Sciatic nerve (tissue), 2 donors: ENCODE measurements at regions not wholly inside any gene's neighbourhood (a gene's known extent, or its start where the extent isn't known, plus 50 kb on each side); places are given as distances from the start of the nearest gene placed in this dataset.

Experiments
- ATAC-seq: fragments of 200-7000 bp; cut with Tn5 transposase; one replicate; pipeline ENCODE4 v1.9.1; 2020; ENCODE audit warnings: mild to moderate bottlenecking, moderate library complexity
- DNase-seq: peaks from one replicate; pipeline ENCODE4 v3.0.0-alpha.2; 2020; ENCODE audit warnings: low spot score
- intact Hi-C: fragments of 100-400 bp; cut with DNase I; formaldehyde crosslinking; loops from one replicate; pipeline ENCODE4 v1.14.2; 2022
- donor health status: DM: no; HTN: no; CAD: no.
- donor health status: DM: no; HTN: no; CAD: no.

- intact Hi-C loops = no loop called here
- DNase-seq (no peak), ATAC-seq (no peak)
Observed at GRCh38 chr3:76684946-76685345, 355.0 kb upstream of the ROBO2 start.

- DNase-seq (no peak), ATAC-seq (no peak)
- intact Hi-C loops = no loop called here
Observed at GRCh38 chr3:76685858-76686257, 354.0 kb upstream of the ROBO2 start.

DNA sequence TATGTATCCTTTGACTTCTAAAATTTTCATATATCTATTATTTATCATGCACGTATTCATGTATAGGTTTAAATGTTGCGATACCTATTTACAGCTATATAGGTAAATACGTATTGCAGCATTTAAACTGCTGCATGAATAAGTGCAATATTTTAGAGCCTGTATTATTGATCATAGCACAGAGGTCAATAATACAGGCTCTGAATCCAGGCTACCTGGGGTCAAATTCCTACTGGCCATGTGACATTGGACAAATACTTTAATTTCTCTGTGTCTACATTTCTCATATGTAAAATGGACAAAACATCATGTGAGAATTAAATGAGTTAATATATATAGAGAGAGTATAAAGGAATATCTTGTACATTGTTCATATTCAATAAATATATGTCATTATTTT is 352.9 kb upstream of the ROBO2 start:
- intact Hi-C loops = no loop called here
- DNase-seq = no peak
- ATAC-seq = no peak

DNA sequence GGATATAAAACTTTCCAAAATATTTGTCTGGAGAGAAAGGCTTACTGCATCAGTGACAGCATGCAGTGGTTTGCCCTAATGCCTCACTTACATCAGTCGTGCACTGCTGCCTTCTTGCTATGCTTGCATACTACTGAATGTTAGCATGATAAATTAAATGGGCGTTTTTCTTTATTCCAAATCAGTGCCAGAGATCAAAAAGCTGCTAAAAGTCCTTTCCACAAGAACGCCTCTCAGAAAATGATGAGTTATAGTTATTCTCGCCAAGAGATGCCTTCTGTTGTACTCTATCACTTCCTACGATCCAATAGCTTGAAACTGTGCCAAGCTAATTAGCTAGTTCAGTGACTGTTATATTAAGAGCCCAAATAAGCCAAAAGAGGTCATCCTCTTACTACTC is 345.8 kb upstream of the ROBO2 start:
- intact Hi-C loops = no loop called here
- ATAC-seq (no peak), DNase-seq (no peak)

- intact Hi-C loops = no loop called here
- DNase-seq (no peak), ATAC-seq (no peak)
Observed at GRCh38 chr3:76698136-76698706, 341.7 kb upstream of the ROBO2 start.

- ATAC-seq (no peak), DNase-seq (no peak)
- intact Hi-C loops = no loop called here
Observed at GRCh38 chr3:76699846-76700245, 340.1 kb upstream of the ROBO2 start.

DNA sequence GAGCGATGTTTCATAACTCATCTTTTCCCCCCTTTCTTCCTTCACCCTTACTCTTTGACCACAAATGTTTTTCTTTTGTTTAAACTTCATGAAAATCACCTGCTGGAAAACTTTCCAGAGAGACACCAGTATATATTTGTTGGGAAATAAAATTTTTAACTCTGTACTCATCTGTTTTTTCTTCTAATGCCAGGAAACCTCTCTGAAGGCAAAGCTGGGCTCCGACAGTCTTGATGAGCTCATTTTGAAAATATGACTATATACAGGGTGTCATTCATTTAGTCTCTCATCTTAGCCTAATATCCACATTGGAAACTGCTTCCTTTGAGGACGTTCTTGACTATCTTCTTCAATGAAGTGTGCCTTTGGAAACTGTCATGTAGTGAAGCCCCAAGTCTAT is 339.6 kb upstream of the ROBO2 start:
- no peak for ATAC-seq
- intact Hi-C loops = no loop called here
- DNase-seq = no peak

DNA sequence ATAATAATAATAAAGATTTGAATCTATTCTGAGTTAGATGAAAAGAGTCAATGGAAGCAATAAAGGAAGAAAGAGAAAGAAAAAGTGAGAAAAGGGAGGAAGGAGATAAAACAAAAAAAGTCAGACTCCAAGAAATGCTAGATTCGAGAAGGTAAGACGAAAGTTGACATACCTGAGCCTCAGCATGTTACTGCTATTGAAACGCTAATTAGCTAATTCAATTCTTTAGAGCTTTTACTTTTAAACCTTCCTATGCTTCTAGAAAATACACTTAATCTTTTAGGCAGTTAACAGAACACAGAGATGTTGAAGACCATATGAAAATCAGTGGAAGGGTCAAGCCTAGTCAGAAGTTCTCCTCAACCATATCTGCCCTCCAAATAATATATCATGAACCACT is 337.2 kb upstream of the ROBO2 start:
- intact Hi-C loops = no loop called here
- ATAC-seq (no peak), DNase-seq (no peak)

- ATAC-seq = no peak
- no peak for DNase-seq
- intact Hi-C loops = no loop called here
Observed at GRCh38 chr3:76715426-76715825, 324.5 kb upstream of the ROBO2 start.

- DNase-seq (no peak), ATAC-seq (no peak)
- intact Hi-C loops = no loop called here
Observed at GRCh38 chr3:76723366-76723765, 316.5 kb upstream of the ROBO2 start.

GRCh38 chr3:76724075-76724474 is 315.8 kb upstream of the ROBO2 start:
- no peak for ATAC-seq
- intact Hi-C loops = no loop called here
- DNase-seq = no peak

DNA sequence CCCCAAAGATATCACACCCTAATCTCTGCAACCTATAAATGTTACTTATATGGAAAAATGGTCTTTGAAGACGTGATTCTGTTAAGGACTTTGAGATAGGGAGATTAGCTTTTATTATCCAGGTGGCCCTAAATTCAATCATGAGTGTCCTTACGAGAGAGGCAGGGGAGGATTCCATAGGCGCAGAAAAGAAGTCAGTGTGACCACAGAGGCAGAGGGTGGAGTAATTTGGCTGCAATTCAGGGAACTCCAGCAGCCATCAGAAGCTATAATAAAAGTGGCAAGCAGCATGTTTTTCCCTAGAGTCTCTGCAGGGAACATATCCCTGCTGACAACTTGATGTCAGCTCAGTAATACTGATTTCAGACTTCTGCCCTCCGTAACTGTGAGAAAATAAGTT is 315.2 kb upstream of the ROBO2 start:
- intact Hi-C loops = no loop called here
- ATAC-seq (no peak), DNase-seq (no peak)

- intact Hi-C loops = no loop called here
- no peak for DNase-seq
- ATAC-seq = no peak
Observed at GRCh38 chr3:76726034-76726433, 313.9 kb upstream of the ROBO2 start.

- intact Hi-C loops = no loop called here
- DNase-seq (no peak), ATAC-seq (no peak)
Observed at GRCh38 chr3:76728426-76728825, 311.5 kb upstream of the ROBO2 start.

- DNase-seq (no peak), ATAC-seq (no peak)
- intact Hi-C loops = no loop called here
Observed at GRCh38 chr3:76731471-76731870, 308.4 kb upstream of the ROBO2 start.

- intact Hi-C loops = no loop called here
- DNase-seq = no peak
- no peak for ATAC-seq
Observed at GRCh38 chr3:76733073-76733759, 306.7 kb upstream of the ROBO2 start.

- ATAC-seq (no peak), DNase-seq (no peak)
- intact Hi-C loops = no loop called here
Observed at GRCh38 chr3:76735152-76735551, 304.7 kb upstream of the ROBO2 start.

DNA sequence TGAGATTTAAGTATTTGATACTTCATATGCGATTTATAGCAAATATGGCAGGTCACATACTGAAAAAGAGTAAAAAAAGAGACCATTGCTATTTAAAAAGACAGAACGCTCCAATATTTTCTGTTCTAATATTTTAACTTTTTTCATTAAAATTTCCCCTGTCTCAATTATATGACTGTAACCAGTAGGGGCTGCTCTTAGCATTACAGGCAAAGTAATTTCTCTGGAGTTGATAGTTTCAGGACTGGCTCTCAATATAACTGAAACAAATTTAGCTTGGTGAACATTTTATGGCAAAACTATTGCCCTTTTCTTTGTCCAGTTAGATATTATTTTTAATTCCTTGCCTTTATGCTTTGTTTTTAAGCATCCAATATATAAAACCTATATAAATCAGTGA is 286.3 kb upstream of the ROBO2 start:
- no peak for ATAC-seq
- DNase-seq = no peak
- intact Hi-C loops = no loop called here

DNA sequence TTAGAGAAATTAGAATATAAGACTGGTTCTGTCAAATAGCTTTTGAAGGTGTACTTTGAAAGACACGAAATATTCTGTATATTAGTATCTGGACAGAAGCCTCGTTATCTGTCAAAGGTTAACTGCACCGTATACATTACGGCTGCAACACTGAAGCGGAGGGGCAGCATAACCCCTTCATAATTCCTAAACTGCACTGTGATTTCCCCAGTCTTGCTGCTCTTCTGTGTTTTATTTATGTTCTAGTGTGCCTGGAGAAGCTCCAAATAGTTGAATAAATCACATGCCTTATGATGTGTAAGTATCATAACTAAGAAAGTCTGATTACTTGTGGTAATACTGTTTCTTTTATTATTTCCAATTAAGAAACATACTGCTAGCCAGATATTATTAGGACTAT is 285.7 kb upstream of the ROBO2 start:
- ATAC-seq (no peak), DNase-seq (no peak)
- intact Hi-C loops = no loop called here

GRCh38 chr3:76756577-76756976 is 283.3 kb upstream of the ROBO2 start:
- ATAC-seq = no peak
- intact Hi-C loops = no loop called here
- no peak for DNase-seq

DNA sequence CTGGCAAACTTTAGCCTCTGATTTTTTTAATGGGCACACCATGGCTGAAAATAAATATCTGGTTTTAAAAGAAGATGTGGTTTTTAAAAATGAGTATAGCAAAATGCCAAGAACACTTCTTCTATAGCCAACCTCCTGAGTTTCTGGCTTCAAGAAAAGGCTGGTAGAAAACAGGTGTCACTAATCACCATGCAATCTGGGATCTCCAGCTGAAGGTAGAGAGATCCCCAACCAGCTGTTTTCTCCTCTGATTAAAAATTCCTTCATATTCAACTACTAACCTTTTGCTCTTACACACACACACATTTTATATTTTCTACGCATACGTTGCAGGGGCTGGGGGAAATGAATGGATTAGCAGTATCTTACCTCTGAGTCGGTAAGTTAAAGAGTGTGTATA is 279.6 kb upstream of the ROBO2 start:
- DNase-seq = no peak
- intact Hi-C loops = no loop called here
- no peak for ATAC-seq
